HL-60 (cell line): ENCODE measurements at regions not wholly inside any gene's neighbourhood (a gene's known extent, or its start where the extent isn't known, plus 50 kb on each side); places are given as distances from the start of the nearest gene placed in this dataset.

Experiments
- DNase-seq, 2 experiments: peaks; one replicate each; pipeline ENCODE4 v3.0.0-alpha.2; 2010 to 2020; ENCODE audit warnings: low read depth in 1 of 2, low spot score in 1 of 2
- H3K27ac ChIP-seq: fragments of 250-450 bp; sonication (Bioruptor Pico); replicated peaks from 2 replicates; pipeline ENCODE4 v1.5.1; 2020; ENCODE audit warnings: mild to moderate bottlenecking, moderate library complexity
- H3K27me3 ChIP-seq: fragments of 250-450 bp; sonication (Bioruptor Pico); 2 replicates; pipeline ENCODE4 v1.5.1; 2021; ENCODE audit warnings: mild to moderate bottlenecking, moderate library complexity; ENCODE audit not compliant: insufficient read depth, poor library complexity, severe bottlenecking
- H3K4me3 ChIP-seq: replicated peaks from 2 replicates; pipeline ENCODE4 v1.5.1; 2011; ENCODE audit warnings: mild to moderate bottlenecking, control low read depth, low read length; ENCODE audit not compliant: insufficient read depth
- GABPA ChIP-seq: IDR thresholded peaks from 2 replicates; pipeline ENCODE4 v1.6.1; 2012; ENCODE audit warnings: low read depth
- POLR2AphosphoS5 ChIP-seq: IDR thresholded peaks from 2 replicates; pipeline ENCODE4 v1.6.1; 2012; ENCODE audit warnings: low read depth
- REST ChIP-seq: IDR thresholded peaks from 2 replicates; pipeline ENCODE4 v1.6.1; 2012; ENCODE audit warnings: low read depth; ENCODE audit not compliant: insufficient replicate concordance
- SPI1 ChIP-seq: IDR thresholded peaks from 2 replicates; pipeline ENCODE4 v1.6.1; 2012; ENCODE audit warnings: low read depth, mild to moderate bottlenecking, borderline replicate concordance
- TF ChIP-seq, protein P1 (sequence below): IDR thresholded peaks from one replicate; pipeline ENCODE4 v1.5.1; 2011; ENCODE audit warnings: low read length, control low read depth, inconsistent platforms; ENCODE audit not compliant: insufficient read depth

GRCh38 chr1:208903251-208903905, 659.2 kb upstream of the PLXNA2 start:
- no peak for TF ChIP-seq SPI1
- no peak for TF ChIP-seq REST
- TF ChIP-seq, protein P1, sequence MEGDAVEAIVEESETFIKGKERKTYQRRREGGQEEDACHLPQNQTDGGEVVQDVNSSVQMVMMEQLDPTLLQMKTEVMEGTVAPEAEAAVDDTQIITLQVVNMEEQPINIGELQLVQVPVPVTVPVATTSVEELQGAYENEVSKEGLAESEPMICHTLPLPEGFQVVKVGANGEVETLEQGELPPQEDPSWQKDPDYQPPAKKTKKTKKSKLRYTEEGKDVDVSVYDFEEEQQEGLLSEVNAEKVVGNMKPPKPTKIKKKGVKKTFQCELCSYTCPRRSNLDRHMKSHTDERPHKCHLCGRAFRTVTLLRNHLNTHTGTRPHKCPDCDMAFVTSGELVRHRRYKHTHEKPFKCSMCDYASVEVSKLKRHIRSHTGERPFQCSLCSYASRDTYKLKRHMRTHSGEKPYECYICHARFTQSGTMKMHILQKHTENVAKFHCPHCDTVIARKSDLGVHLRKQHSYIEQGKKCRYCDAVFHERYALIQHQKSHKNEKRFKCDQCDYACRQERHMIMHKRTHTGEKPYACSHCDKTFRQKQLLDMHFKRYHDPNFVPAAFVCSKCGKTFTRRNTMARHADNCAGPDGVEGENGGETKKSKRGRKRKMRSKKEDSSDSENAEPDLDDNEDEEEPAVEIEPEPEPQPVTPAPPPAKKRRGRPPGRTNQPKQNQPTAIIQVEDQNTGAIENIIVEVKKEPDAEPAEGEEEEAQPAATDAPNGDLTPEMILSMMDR, result no peak
- no peak for TF ChIP-seq POLR2AphosphoS5
- TF ChIP-seq GABPA, result no peak
- H3K27me3 ChIP-seq, result no peaks in the 10 kb centered on the region

DNA sequence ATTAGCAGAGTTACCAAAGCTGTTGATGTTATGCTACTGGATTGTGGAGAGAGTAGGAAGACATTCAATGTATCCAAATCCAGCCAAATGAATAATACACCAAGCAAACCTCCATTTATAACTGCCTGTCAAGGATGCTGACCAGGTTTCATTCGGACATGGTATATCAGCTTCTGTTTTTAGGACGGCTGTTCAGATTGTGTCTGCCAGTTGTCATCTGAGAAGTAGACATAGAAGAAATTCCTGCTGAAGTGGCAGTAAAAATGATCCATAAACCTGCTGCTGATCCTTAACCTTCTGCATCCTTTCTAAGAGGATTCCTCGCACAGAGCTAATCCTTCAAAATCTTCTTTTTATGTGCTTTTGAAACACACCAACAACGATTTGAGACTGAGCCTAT, 663.6 kb upstream of the PLXNA2 start:
- H3K4me3 ChIP-seq, result no peak overlapping the region
- TF ChIP-seq, protein P1, result no peak
- TF ChIP-seq GABPA, result no peak
- TF ChIP-seq SPI1, result no peak
- TF ChIP-seq POLR2AphosphoS5, result no peak
- TF ChIP-seq REST, result no peak
- no peaks in the 10 kb centered on the region for H3K27me3 ChIP-seq
- DNase-seq, result no peak
- H3K27ac ChIP-seq, result no peak overlapping the region

More at GRCh38 chr1:208903251-208903905, 659.2 kb upstream of the PLXNA2 start:
- Histone ChIP-seq H3K4me3 (no peak overlapping the region), H3K27ac (no peak overlapping the region)
- DNase-seq, result no peak

DNA sequence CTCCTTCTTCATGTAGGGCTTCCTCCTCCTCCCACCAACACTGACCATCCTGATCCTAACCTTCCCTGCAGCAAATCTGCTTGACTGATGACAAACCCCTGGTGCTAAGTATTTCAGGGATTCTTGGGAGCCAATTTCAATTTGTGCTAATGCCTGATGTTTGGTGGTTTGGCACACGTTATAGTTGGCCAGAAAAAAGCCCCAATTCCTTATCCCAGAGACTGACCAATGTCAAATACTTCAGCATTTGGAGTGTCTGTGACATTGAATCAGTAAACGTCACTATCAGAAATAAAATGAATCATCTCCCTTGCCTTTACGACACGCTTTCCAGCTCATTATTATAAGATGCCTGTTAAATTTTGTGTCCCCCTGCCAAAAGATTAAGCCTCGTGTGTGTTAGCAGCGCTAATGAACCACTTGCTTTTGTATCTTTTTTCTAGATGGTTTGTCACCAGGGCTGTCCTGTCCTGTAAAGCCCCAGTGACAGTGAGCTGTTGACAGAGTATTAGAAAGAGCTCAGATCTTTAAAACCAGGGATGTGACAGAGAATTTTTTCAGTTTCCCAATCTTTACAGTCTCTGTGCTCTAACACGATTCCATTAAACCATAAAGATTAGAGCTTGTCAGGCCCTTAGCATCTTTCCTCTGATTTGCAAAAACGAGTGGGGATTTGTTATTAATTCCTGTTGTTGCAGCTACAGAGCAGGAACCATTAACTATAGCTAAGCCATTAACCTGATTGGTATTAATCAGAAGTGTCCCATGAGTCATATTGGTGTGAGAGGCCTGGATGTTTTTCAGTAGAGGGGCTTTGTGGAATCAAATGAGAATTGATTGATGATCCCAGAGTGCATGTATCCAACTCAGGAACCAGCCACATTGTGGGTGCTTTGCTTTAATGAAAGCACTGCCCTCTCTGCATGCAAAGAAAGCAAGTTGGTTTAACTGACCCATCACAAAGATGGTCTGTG, 665.1 kb upstream of the PLXNA2 start:
- no peak for DNase-seq
- Histone ChIP-seq H3K4me3 (no peak overlapping the region), H3K27ac (no peak overlapping the region), H3K27me3 (no peaks in the 10 kb centered on the region)
- no peak for TF ChIP-seq POLR2AphosphoS5
- TF ChIP-seq REST, result no peak
- TF ChIP-seq, protein P1, result no peak
- no peak for TF ChIP-seq GABPA
- no peak for TF ChIP-seq SPI1
